ENCODE measurements at regions not wholly inside any gene's neighbourhood (a gene's known extent, or its start where the extent isn't known, plus 50 kb on each side); places are given as distances from the start of the nearest gene placed in this dataset.

GRCh38 chr4:152100379-152101201 is 339.8 kb upstream of the GATB start:
- DNase-seq (ENCODE audit: extremely low spot score in 2 of 2) = no peak
- H3K27ac ChIP-seq = no peak overlapping the region
- H3K4me1 ChIP-seq = peaks cover under 1% of the 10 kb centered on the region

GRCh38 chr4:152099981-152100378 is 339.2 kb upstream of the GATB start:
- intact Hi-C loops (cut with DNase I) = no loop called here
- no peaks in the 10 kb centered on the region for H3K36me3 ChIP-seq
- H3K27me3 ChIP-seq = no peaks in the 10 kb centered on the region
- peak in 1 of 2 donors; percentile 80 for DNase-seq (ENCODE audit: extremely low spot score in 2 of 2)
- TF ChIP-seq CTCF (IDR thresholded peaks at IDR 0.05) (no peak), POLR2AphosphoS5 (IDR thresholded peaks at IDR 0.05; ENCODE audit: insufficient read depth in 1 of 2, low read depth in 1 of 2) (no peak), POLR2A (IDR thresholded peaks at IDR 0.05) (no peak)
- no peak overlapping the region for H3K27ac ChIP-seq
- H3K4me1 ChIP-seq = no peaks in the 10 kb centered on the region
- no peaks in the 10 kb centered on the region for H3K9me3 ChIP-seq
- no peak overlapping the region for H3K4me3 ChIP-seq

More at GRCh38 chr4:152100379-152101201, 339.8 kb upstream of the GATB start:
- TF ChIP-seq CTCF (IDR thresholded peaks at IDR 0.05) (no peak), POLR2AphosphoS5 (IDR thresholded peaks at IDR 0.05; ENCODE audit: insufficient read depth in 1 of 2, low read depth in 1 of 2) (no peak), POLR2A (IDR thresholded peaks at IDR 0.05) (no peak)
- intact Hi-C loops (cut with DNase I) = no loop called here
- no peak overlapping the region for H3K4me3 ChIP-seq
- H3K9me3 ChIP-seq = no peaks in the 10 kb centered on the region
- no peaks in the 10 kb centered on the region for H3K36me3 ChIP-seq
- no peaks in the 10 kb centered on the region for H3K27me3 ChIP-seq

GRCh38 chr4:152099555-152099954 is 338.7 kb upstream of the GATB start:
- Histone ChIP-seq H3K9me3 (no peaks in the 10 kb centered on the region), H3K4me1 (no peaks in the 10 kb centered on the region), H3K4me3 (no peak overlapping the region), H3K27ac (no peak overlapping the region), H3K27me3 (no peaks in the 10 kb centered on the region), H3K36me3 (no peaks in the 10 kb centered on the region)
- no peak for TF ChIP-seq CTCF (IDR thresholded peaks at IDR 0.05)
- no peak for TF ChIP-seq POLR2A (IDR thresholded peaks at IDR 0.05)
- no peak for TF ChIP-seq POLR2AphosphoS5 (IDR thresholded peaks at IDR 0.05; ENCODE audit: insufficient read depth in 1 of 2, low read depth in 1 of 2)
- intact Hi-C loops (cut with DNase I) = no loop called here
- no peak for DNase-seq (ENCODE audit: extremely low spot score in 2 of 2)

GRCh38 chr4:152099061-152099425 is 338.2 kb upstream of the GATB start:
- Histone ChIP-seq H3K9me3 (no peaks in the 10 kb centered on the region), H3K27me3 (no peaks in the 10 kb centered on the region), H3K36me3 (no peaks in the 10 kb centered on the region), H3K4me1 (no peaks in the 10 kb centered on the region), H3K4me3 (no peak overlapping the region), H3K27ac (no peak overlapping the region)
- intact Hi-C loops (cut with DNase I) = no loop called here
- TF ChIP-seq POLR2A (IDR thresholded peaks at IDR 0.05) (no peak), CTCF (IDR thresholded peaks at IDR 0.05) (no peak), POLR2AphosphoS5 (IDR thresholded peaks at IDR 0.05; ENCODE audit: insufficient read depth in 1 of 2, low read depth in 1 of 2) (no peak)
- peak in 1 of 2 donors; percentile 74 for DNase-seq (ENCODE audit: extremely low spot score in 2 of 2)

GRCh38 chr4:152098365-152099060 is 337.7 kb upstream of the GATB start:
- intact Hi-C loops (cut with DNase I) = no loop called here
- Histone ChIP-seq H3K4me3 (no peak overlapping the region), H3K4me1 (no peaks in the 10 kb centered on the region), H3K27me3 (no peaks in the 10 kb centered on the region), H3K9me3 (no peaks in the 10 kb centered on the region), H3K36me3 (no peaks in the 10 kb centered on the region), H3K27ac (no peak overlapping the region)
- DNase-seq (ENCODE audit: extremely low spot score in 2 of 2) = no peak
- TF ChIP-seq CTCF (IDR thresholded peaks at IDR 0.05) = no peak
- TF ChIP-seq POLR2AphosphoS5 (IDR thresholded peaks at IDR 0.05; ENCODE audit: insufficient read depth in 1 of 2, low read depth in 1 of 2) = no peak
- no peak for TF ChIP-seq POLR2A (IDR thresholded peaks at IDR 0.05)

All from vagina (tissue), 2 donors.